GM23248 (cell line): ENCODE measurements at regions not wholly inside any gene's neighbourhood (a gene's known extent, or its start where the extent isn't known, plus 50 kb on each side); places are given as distances from the start of the nearest gene placed in this dataset.

Experiments used
- EZH2 ChIP-seq: fragments of 200-600 bp; sonication (generic); IDR thresholded peaks from 2 replicates; pipeline ENCODE4 v1.6.1; 2018; ENCODE audit warnings: antibody characterized with exemption, mild to moderate bottlenecking; ENCODE audit not compliant: insufficient read depth, poor library complexity, severe bottlenecking
- EZH2phosphoT487 ChIP-seq: fragments of 200-600 bp; sonication (generic); IDR thresholded peaks from 2 replicates; pipeline ENCODE4 v1.6.1; 2018; ENCODE audit warnings: antibody characterized with exemption, moderate library complexity, mild to moderate bottlenecking, low read depth; ENCODE audit not compliant: insufficient read depth

DNA sequence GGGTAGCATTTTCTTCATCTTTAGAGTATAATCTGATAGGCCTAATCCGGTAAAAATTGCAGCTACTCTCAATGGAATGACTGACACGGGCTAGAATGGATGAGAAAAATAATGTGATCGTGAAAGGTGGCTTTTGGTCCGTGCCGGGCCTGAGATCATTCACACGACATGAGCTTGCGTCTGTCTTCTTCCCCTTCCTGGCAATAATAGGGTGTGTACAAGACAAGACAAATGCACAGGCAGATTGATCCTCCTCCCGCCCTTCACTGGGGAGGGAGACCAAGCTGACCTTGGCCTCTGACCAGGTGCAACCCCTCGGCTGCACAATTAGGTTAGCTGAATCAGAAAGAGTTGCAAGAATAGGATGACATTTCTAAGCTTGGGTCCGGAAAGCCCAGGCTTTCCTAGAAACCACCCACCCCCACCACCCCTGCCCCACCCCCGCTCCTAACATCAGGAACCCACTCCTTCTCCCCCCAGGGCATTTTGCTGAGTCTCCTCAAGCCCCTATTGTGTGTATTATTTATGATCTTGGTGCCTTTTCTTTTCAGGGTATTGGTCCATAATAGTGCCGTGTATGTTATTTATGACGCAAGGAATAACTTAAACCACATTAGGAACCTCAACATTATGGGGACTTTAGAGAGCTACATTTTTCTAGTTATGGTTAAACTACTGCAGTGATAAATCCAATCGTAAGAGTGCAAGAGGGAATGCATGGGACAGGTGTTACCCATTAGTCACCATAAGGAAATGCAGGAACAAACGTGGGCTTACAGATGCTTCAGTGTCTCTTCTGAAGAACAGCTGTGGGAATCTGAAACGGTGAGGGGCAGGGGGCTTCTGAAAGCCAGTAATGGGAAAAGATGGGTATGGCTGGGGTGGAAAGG is 540.1 kb upstream of the PSMD7 start:
- TF ChIP-seq EZH2phosphoT487, result no peak
- TF ChIP-seq EZH2, result no peak
